Ishikawa (cell line): ENCODE measurements at regions not wholly inside any gene's neighbourhood (a gene's known extent, or its start where the extent isn't known, plus 50 kb on each side); places are given as distances from the start of the nearest gene placed in this dataset.

Source experiments
- CEBPB ChIP-seq: IDR thresholded peaks from 2 replicates; pipeline ENCODE4 v1.6.1; 2012
- CREB1 ChIP-seq: IDR thresholded peaks from 2 replicates; pipeline ENCODE4 v1.6.1; 2012; ENCODE audit warnings: low read depth
- EGR1 ChIP-seq: IDR thresholded peaks from 2 replicates; pipeline ENCODE4 v1.6.1; 2012
- EP300 ChIP-seq: IDR thresholded peaks from 2 replicates; pipeline ENCODE4 v1.6.1; 2012; ENCODE audit warnings: borderline replicate concordance
- FOXM1 ChIP-seq: IDR thresholded peaks from 2 replicates; pipeline ENCODE4 v1.6.1; 2012; ENCODE audit warnings: low read depth, borderline replicate concordance
- MAX ChIP-seq: IDR thresholded peaks from 2 replicates; pipeline ENCODE4 v1.6.1; 2012
- NFIC ChIP-seq: IDR thresholded peaks from 2 replicates; pipeline ENCODE4 v1.6.1; 2012
- REST ChIP-seq: IDR thresholded peaks from 2 replicates; pipeline ENCODE4 v1.6.1; 2012; ENCODE audit warnings: low read depth, mild to moderate bottlenecking
- TAF1 ChIP-seq: IDR thresholded peaks from 2 replicates; pipeline ENCODE4 v1.6.1; 2012; ENCODE audit warnings: low read depth, mild to moderate bottlenecking
- TCF12 ChIP-seq: IDR thresholded peaks from 2 replicates; pipeline ENCODE4 v1.6.1; 2012; ENCODE audit warnings: low read depth
- TEAD4 ChIP-seq: IDR thresholded peaks from 2 replicates; pipeline ENCODE4 v1.6.1; 2012
- USF1 ChIP-seq: IDR thresholded peaks from 2 replicates; pipeline ENCODE4 v1.6.1; 2012
- YY1 ChIP-seq: IDR thresholded peaks from 2 replicates; pipeline ENCODE4 v1.6.1; 2012; ENCODE audit warnings: low read depth
- ZBTB7A ChIP-seq: IDR thresholded peaks from 2 replicates; pipeline ENCODE4 v1.6.1; 2012; ENCODE audit warnings: low read depth

- no peak for TF ChIP-seq MAX
- TF ChIP-seq ZBTB7A: no peak
- no peak for TF ChIP-seq TCF12
- TF ChIP-seq TAF1: no peak
- no peak for TF ChIP-seq CEBPB
- no peak for TF ChIP-seq REST
- TF ChIP-seq NFIC: no peak
- TF ChIP-seq EGR1: no peak
- no peak for TF ChIP-seq USF1
- no peak for TF ChIP-seq FOXM1
- no peak for TF ChIP-seq EP300
These were observed 94.9 kb downstream of the AXIN2 start for GRCh38 chr17:65466547-65466946.

- TF ChIP-seq ZBTB7A: no peak
- TF ChIP-seq REST: no peak
- TF ChIP-seq TEAD4: no peak
These were observed 98.2 kb downstream of the AXIN2 start for GRCh38 chr17:65463242-65463641.

GRCh38 chr17:65459677-65460347, 101.6 kb downstream of the AXIN2 start:
- TF ChIP-seq CEBPB (no peak), EGR1 (no peak), NFIC (no peak), MAX (no peak), TAF1 (no peak), TEAD4 (no peak), REST (no peak), CREB1 (no peak), ZBTB7A (no peak), FOXM1 (no peak), YY1 (no peak)

GRCh38 chr17:65457635-65458257, 103.7 kb downstream of the AXIN2 start:
- TF ChIP-seq TAF1: no peak
- no peak for TF ChIP-seq EGR1
- no peak for TF ChIP-seq REST
- no peak for TF ChIP-seq ZBTB7A
- TF ChIP-seq FOXM1: no peak
- TF ChIP-seq CREB1: no peak
- no peak for TF ChIP-seq NFIC
